Fibroblast of skin of left quadriceps (primary cell): ENCODE measurements at regions not wholly inside any gene's neighbourhood (a gene's known extent, or its start where the extent isn't known, plus 50 kb on each side); places are given as distances from the start of the nearest gene placed in this dataset.
"Not testable (repeated sequence)": the region's sequence is repeated elsewhere in the genome, so short reads cannot be mapped to it uniquely, and the experiment has no call there.

Experiments
- DNase-seq, 2 experiments: peaks; one replicate each; pipeline ENCODE4 v3.0.0-alpha.2; 2013; ENCODE audit warnings: low read depth in 2 of 2

DNA sequence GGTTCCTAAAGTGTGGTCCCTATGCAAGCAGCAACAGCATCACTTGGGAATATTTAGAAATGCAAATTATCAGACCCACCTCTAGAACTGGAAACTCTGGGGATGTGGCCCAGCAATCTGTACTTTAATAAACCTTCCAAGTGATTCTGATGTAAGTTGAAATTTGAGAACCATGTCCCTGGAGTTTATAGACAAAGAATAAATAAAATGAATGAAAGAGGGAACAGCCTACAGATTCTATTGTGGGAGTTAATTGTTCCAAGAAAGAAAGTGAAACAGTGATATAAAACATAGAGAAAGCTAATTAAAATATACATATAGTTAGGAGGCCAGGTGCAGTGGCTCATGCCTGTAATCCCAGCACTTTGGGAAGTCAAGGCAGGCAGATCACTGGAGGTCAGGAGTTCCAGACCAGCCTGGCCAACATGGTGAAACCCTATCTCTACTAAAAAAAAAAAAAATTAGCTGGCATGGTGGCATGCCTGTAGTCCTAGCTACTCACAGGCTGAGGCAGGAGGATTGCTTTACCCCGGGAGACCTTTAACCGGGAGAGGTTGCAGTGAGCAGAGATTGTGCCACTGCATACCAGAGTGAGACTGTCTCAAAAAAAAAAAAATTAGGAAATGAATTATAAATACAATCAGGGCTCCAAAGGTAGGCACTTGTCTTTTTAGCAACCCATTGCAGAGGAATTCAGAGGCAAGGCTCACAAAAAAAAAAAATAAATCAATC, 507.5 kb downstream of the NAV3 start:
- DNase-seq, result no peak

DNA sequence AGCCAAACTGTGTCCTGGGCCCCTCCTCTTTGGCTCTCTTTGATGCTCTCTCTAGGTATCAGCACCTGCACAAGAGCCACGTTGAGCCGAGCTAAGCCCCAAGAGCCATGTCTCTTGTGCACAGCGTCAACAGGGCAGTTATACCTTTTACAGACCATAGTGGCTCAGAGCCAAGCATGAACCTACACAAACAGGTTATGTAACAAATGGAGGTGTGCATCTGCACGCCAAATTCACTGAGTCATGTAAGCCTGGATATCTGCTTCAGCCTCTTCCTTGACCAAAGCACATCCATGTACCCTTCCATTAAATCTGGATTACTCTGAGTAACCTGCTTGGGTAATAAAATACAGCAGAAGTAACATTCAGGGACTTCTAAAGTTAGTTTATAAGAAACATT, 509.7 kb downstream of the NAV3 start:
- no peak for DNase-seq

DNA sequence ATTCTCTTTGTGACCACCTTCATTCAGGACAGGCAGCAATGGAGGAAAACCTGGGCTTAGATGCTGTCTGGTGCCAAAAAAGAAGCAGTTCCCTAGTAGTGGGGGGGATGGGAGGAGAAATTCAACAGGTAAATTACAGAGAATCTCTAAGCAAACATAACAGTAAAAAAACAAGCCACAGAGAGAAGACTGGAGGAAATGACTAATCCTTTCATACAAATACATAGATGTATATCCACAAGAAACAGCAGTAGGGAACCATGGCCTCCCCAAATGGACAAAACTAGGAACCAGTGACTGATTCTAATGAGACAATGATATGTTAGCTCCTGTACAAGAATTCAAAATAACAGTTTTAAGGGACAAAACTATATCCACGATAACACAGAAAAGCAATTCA, 513.0 kb downstream of the NAV3 start:
- no peak for DNase-seq

DNA sequence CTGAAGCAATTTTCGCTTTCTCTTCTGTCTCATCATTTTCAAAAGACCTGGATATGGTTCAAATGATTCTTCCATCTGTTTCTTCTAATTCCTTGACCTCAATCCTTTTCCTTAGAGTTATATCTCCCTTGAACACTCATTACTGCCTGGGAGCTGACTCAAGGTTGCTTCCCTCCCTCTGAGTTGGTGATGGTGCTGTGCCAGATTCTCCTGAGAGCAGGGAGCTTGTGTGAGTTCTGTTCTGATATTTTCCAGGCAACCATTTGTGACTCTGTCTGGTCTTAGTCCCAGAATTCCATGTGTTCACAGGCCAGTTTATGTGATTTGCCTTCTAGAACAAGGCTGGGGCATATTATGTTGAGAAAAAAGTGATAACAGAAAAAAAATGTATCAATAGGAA, 505.1 kb upstream of the SYT1 start:
- peak; percentile 9 to 14 for DNase-seq

DNA sequence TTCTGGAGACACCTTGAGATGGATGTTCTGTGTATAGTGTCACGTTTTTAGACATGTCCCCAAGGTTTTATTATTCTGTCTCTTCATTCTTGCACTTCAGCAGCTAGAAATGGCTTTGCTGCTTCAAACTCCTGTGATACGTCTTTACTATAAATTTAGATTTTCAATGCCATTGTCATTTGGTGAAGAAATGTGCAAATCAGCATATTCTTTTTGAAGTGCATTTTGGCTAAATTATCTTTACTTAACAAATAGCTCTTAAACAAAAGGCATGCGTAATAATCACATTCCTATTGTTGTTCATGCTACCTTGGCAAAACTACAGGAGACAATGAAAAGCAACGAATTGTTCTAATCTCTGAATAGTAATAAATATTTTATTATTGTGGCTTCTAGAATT, 502.9 kb upstream of the SYT1 start:
- no peak for DNase-seq

DNA sequence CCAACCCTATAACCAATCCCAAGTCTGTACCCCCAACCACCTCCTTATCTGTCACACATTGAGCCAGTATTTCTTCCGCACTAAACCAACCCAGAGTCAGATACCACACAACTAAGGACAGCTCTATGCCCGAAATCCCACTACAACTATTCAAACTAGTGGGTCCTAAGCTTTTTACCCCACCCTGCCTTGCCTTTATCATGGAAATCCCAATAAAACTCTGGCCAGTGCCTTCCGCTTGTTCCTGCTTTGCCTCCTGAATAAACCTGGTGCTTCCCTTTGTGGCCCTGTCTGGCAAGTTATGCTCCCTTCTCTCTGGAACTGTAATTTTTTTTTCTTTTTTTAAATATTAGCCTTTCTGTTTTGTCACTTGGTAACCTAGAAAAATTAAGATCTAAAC, 493.3 kb upstream of the SYT1 start:
- DNase-seq, result no peak

DNA sequence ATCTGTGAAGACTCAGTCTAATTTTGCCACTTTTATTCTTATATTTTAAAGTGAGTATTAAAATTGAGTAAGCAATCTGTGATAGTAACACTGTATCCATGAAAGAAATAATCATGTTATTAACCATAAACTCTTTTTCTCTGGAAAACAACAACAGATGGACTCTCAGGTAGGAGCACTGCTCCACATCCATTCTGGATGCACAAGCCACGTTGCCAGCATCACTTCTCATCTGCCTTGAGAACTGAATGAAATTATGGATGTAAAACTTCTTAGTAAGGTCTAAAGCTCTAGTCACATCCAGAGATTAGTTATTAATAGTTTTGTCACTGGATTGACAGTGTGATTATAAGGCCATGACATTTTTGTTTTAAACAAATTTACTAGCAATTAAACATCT, 489.1 kb upstream of the SYT1 start:
- no peak for DNase-seq

DNA sequence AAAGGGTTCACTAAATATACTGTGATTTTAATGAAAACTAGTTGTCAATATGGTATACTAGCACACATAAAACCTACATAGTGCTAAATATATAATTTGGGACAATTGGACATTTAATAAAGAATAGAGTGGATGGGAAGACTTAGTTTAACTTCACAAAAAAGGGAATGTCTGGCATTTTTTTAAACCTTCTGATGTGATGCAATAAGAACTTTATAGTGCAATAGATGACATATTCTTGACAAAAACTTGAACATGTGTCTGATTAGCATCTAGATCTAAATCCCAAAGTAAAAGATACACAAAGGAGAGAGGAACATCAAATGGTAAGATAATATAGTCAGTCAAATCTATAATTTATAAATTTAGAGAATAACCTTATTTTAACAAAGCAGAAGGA, 488.3 kb upstream of the SYT1 start:
- DNase-seq, result no peak

DNA sequence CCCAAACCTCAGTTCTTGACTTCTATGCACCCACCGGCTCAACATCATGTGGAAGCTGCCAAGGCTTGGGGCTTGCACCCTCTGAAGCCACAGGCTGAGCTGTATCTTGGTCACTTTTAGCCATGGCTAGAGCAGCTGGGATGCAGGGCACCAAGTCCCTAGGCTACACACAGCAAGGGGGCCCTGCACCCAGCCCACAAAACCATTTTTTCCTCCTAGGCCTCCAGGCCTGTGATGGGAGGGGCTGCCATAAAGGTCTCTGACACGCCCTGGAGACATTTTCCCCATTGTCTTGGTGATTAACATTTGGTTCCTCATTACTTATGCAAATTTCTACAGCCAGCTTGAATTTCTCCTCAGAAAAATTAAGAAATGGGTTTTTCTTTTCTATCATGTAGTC, 485.5 kb upstream of the SYT1 start:
- DNase-seq, result not testable (repeated sequence)

DNA sequence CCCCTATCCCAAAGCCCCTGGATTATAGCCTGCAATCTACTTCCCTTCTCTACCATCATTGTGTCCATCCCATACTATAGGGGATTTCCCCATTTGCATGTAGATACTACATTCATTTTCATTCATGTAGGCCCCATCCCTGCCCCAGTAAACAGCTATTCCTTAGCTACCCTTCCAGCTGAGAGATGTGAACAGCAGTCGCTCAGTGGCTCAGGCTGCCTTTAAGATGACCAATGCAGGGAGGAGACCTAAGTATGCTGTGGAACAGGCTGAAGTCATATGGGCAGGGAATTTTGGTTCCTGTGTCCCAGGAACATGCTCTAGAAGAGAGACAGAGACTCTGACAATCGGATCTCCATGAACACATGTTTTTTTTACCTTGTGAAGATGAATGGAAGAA, 481.2 kb upstream of the SYT1 start:
- no peak for DNase-seq

DNA sequence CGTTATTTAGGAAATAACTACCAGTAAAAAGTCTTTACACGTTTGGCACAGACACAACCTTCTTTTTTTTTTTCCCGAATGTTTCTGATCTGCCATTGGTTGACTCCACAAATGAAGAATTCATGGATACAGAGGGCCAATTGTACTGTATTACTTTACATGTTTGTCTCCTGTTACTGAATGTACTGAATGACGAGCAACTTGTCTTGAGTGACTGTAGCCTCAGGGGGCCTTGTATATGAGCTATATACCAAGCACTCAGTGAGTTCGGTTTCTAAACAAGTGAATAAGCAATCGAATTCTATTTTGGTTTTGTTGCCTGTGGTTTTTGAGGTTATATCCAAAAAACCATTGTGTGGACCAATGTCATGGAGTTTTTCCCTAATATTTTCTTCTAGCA, 480.0 kb upstream of the SYT1 start:
- no peak for DNase-seq

DNA sequence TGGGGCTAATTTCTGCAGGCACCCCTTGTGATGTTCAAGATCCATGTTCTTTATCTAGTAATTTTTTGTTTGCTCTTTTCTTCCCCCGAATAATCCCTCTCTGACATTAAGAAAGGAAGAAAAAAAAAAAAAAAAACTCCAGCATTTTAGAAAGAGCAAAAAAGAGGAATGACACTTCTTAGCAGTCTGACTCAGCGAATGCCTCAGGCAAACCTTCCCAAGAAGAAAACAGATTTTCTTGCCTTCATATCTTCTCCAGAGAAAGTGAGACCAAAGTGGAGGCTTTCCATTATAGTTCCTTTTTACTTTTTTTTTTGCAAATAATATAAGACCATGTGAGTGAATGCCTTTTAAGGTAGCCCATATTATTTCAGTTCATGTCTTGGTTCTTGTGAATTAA, 479.0 kb upstream of the SYT1 start:
- no peak for DNase-seq

DNA sequence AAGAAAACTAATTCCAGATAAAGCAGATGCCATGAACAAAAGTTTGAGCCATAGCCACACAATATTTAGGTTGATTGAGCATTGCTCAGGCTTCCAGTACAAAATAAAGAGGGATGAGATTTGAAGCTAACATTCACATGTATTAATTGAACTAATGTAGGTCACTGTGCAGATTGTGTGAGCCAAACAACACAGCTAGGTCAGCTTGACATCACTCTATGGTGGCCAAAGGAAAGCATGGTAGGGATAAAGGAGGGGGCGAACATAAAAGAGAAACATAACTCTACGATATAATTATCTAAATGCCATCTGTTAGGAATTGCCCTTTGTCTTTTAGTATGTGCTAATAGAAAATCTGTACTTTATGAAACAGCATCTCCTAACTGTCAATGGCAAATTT, 477.7 kb upstream of the SYT1 start:
- DNase-seq, result no peak

DNA sequence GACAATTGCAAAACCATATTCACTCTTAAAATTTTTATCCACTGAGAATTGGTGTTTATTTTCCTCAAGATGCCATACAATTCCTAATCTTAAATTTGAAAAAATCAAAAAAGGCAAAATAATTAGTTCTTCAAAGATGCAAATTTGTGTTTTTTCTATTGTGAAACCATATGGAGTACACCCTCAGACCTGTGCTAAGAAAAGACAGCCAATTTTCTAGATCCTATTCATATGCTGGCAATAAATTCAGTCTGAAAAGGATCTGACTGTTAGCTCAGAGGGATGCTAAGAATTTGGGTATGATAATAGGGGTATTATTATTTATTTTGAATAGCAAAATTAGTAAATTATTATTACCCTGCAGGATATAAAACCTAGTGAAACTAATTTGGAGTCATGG, 476.9 kb upstream of the SYT1 start:
- no peak for DNase-seq

DNA sequence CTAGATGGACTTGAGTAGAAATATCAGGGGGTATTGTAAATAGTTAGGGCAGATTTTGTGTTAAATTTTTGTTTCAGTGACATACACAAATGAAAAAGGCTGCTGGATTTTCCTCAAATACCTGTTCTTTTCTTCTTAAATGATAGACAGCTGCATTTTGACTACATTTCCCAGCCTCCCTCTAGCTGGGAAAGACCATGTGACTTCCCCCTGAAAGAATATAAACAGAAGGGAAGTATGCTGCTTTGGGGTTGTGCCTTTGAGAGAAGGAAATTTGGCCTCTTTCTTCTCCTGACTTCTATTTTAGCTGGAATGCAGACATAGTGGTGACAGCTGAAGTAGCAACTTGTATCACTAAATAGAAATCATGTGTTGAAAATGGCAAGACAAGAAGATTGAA, 476.1 kb upstream of the SYT1 start:
- DNase-seq, result no peak

DNA sequence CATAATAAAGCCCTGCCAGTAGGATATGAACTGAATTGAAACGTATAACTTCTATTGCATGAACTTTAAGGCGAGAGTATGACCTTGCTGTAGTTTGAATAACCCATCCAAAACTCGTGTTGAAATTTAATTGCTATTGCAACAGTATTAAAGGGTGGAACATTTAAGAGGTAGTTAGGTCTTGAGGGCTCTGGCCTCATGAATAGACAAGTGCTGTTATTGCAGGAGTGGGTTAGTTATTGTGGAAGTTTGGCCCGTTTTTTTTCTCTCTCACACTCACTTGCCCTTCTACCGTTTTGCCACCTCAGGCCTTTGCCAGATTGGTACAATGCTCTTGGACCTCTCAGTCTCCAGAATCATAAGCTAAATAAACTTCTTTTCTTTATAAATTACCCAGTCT, 473.7 kb upstream of the SYT1 start:
- DNase-seq, result no peak

DNA sequence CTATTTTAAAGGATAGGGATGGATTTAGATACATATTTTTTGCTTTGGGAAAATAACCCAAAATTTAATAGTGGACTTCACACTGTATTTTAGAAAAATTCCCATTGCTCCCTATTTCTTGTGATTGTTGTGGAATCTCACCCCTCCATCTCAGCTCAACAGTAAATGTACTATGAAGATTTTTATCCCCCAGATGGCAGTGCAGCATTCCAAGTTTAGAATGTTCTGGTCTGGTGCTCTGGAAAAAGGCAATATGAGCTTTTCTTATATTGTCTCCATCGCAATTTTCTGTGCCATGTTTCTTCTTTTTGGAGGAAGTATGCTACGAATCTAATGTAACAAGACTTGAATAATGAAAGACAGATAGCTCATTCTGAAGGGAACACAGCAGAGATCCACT, 471.7 kb upstream of the SYT1 start:
- peak; percentile 18 to 32 for DNase-seq

DNA sequence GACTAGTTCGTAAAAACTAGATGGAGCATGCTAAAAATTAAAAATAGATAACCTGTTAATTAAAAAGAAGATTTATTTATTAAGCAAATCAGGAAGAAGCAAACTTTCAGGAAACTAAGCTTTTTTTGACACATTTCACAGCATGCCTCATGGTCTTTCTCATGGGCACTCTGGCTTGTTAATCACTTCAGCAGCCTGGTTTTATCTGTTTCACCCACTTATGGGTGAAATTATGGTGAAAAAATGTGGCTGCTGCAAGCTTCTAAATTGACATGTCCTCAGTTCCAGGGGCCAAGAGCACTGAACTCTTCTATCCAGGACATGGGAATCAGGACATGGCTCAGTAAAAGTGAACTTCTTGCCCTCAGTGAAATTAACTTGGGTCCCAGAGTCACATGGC, 468.6 kb upstream of the SYT1 start:
- no peak for DNase-seq

DNA sequence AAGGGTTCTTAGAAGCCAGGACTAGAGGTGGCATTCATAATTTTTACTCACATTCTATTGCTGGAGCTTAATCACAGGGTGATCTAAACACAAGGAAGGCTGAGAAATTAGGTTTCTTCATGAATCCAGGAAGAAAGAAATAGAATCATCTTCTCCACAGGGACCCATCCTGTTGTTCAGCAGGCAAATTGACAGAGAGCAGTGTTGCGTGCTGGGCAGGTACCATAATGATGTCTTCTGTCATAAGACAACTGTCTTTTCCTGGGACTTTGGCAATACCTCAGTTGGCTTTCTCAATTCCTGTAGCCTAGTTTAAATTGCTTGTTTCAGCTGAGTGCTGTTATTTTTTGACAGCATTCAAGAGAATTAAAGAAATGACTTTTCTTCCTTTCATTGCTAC, 468.0 kb upstream of the SYT1 start:
- no peak for DNase-seq

DNA sequence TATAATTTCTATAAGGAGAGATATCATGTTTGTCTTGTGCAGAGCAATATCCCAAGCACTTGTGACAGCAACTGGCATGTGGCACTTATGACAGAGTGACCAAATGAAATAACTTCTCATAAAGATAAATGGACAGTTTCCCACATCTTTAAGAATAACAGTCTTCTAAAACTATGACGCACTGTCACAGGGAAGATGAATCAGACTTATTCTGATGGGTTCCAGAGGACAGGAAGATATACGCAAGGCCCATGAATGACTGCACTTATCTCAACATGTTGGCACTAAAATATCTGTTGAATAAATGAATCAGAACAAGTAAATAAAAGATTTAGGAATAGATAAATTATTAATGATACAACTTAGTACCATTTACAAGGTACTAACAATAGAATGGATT, 465.8 kb upstream of the SYT1 start:
- no peak for DNase-seq

DNA sequence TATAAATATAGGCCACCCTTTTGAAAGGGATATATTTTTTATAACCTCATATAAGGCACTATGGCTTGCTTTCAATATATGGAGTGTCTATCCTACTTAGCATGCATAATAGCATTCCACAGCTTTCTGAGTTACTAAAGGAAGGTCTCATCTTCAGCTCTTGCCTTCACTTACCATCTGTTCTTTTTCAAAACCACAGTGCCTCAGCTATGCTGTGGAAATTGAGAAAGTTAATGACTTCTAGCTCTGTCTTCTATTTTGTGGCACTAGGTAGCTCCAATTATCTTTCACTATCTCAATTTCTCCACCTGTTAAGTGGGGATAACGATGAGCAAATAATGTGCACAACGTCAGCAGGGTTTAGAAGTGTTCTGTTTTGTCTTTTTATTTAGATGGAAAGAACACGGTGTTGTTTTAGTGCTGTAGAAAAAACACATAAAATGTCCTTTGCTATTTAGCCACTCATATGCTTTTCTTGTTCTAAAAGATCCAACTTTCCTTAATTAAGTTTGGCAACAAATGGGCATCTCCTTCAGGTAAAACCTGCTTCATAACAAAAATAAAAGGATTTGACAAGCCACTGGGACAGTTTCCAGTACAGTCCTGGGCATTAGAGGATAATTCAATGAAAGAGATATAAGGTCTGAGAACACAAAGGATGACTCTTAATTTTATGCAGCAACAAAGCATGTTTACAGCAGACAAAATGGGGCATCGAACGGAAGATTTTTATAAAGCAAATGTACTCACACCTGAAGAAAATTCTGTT, 462.0 kb upstream of the SYT1 start:
- no peak for DNase-seq

DNA sequence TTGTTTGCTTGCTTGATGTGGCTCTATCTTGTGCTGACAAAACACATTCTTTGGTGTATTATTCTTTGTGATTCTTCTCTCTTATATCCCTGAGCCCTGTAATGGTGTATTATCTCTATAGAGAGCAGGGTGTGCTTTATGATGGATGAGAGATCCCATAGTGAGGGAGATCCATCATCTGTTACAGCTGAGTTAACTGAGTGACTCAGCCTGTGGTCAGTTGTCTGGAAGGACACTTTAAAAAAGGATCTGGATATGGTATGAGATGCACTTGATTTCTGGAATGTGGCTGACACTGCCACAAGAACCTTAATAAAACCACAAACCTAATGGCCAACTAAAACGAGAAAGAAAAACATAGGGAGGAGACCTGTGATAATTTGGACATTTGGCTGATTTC, 461.4 kb upstream of the SYT1 start:
- DNase-seq, result peak; percentile 40 to 42

DNA sequence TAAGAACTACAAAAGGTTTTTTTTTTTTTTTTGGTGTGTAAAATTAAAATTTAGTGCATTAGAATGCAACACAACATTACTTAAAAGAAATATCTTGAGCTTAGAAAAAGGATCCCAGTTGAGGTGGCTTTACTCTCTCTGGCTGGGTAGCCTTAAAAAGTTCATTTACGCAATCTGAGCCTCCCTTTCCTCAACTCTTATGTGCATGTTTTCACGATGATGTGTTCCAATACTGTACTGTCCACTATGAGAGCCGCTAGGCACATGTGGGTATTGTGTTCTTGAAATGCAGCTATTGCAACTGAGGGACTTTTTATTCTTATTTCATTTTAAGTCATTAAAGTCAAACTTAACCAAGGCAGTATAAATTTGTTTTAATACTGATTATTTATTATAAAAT, 460.9 kb upstream of the SYT1 start:
- peak in 1 of 2 experiments; percentile 14 for DNase-seq

DNA sequence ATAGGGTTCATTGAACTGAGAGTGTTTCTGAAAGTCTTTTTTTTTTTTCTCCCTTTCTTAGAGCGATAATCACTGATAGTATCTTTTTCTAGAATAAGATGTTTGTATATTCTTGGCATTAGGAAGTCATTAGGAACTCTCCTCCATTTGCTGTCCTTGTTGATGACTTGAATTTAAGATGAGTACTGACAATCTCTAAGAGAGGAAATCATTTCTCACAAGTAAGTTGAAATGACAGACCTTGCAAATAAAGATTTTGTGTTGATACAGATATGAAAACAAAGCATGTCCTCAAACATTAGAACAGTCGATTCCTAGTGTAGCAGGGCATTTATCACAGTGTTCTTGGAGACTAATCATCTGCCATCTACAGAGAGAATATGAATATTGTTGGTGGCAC, 458.4 kb upstream of the SYT1 start:
- DNase-seq, result no peak
